GM23338 (cell line): ENCODE measurements at regions not wholly inside any gene's neighbourhood (a gene's known extent, or its start where the extent isn't known, plus 50 kb on each side); places are given as distances from the start of the nearest gene placed in this dataset.
"Not testable (repeated sequence)": the region's sequence is repeated elsewhere in the genome, so short reads cannot be mapped to it uniquely, and the experiment has no call there.

ENCODE experiments used
- ATAC-seq: fragments of 200-7000 bp; cut with Tn5 transposase; 3 replicates; pipeline ENCODE4 v1.9.1; 2020
- DNase-seq: peaks from one replicate; pipeline ENCODE4 v3.0.0-alpha.2; 2015; ENCODE audit warnings: low spot score
- H2AFZ ChIP-seq: fragments of 200-600 bp; sonication (generic); 2 replicates; pipeline ENCODE4 v1.8.0; 2016; ENCODE audit warnings: antibody characterized with exemption, mild to moderate bottlenecking, moderate library complexity
- H3F3A ChIP-seq: fragments of 200-600 bp; sonication (generic); replicated peaks from 2 replicates; pipeline ENCODE4 v1.8.0; 2017; ENCODE audit warnings: antibody characterized with exemption, mixed run types, low read depth
- H3K27ac ChIP-seq: fragments of 200-600 bp; sonication (generic); 2 replicates; pipeline ENCODE4 v1.6.1; 2016; ENCODE audit warnings: low read depth
- H3K27me3 ChIP-seq: fragments of 200-600 bp; sonication (generic); 2 replicates; pipeline ENCODE4 v1.8.0; 2016; ENCODE audit warnings: mild to moderate bottlenecking, mixed run types, moderate library complexity; ENCODE audit not compliant: insufficient read depth
- H3K36me3 ChIP-seq: fragments of 200-600 bp; sonication (generic); 2 replicates; pipeline ENCODE4 v1.8.0; 2016; ENCODE audit warnings: mild to moderate bottlenecking; ENCODE audit not compliant: insufficient read depth
- H3K4me1 ChIP-seq: fragments of 200-600 bp; sonication (generic); 2 replicates; pipeline ENCODE4 v1.8.0; 2016; ENCODE audit warnings: mild to moderate bottlenecking, moderate library complexity; ENCODE audit not compliant: insufficient read depth
- H3K4me2 ChIP-seq: fragments of 200-600 bp; sonication (generic); 2 replicates; pipeline ENCODE4 v1.7.1; 2017; ENCODE audit warnings: mixed run types
- H3K4me3 ChIP-seq: fragments of 200-600 bp; sonication (generic); 2 replicates; pipeline ENCODE4 v1.6.1; 2016; ENCODE audit warnings: mixed run types
- H3K79me2 ChIP-seq: fragments of 200-600 bp; sonication (generic); replicated peaks from 2 replicates; pipeline ENCODE4 v1.8.0; 2017; ENCODE audit warnings: mild to moderate bottlenecking; ENCODE audit not compliant: insufficient read depth
- H3K9me2 ChIP-seq: fragments of 200-600 bp; sonication (generic); 2 replicates; pipeline ENCODE4 v1.8.0; 2017; ENCODE audit not compliant: insufficient read depth
- H4K20me1 ChIP-seq: fragments of 200-600 bp; sonication (generic); replicated peaks from 2 replicates; pipeline ENCODE4 v1.8.0; 2017; ENCODE audit warnings: mild to moderate bottlenecking; ENCODE audit not compliant: insufficient read depth
- H3K27ac Mint-ChIP-seq: 2 replicates; pipeline ENCODE4 v1.8.0; 2020; ENCODE audit warnings: inconsistent platforms, mild to moderate bottlenecking, moderate library complexity, mixed read lengths
- H3K27me3 Mint-ChIP-seq: 3 replicates; pipeline ENCODE4 v1.8.0; 2022; ENCODE audit warnings: low read depth, mild to moderate bottlenecking, moderate library complexity, mixed read lengths, inconsistent platforms; ENCODE audit not compliant: insufficient read depth, poor library complexity
- H3K36me3 Mint-ChIP-seq: 3 replicates; pipeline ENCODE4 v1.8.0; 2021; ENCODE audit warnings: low read depth, mild to moderate bottlenecking, inconsistent platforms, moderate library complexity, mixed read lengths
- H3K4me1 Mint-ChIP-seq: 3 replicates; pipeline ENCODE4 v1.8.0; 2020; ENCODE audit warnings: mild to moderate bottlenecking, inconsistent platforms, mixed read lengths
- H3K4me3 Mint-ChIP-seq: 3 replicates; pipeline ENCODE4 v1.8.0; 2021; ENCODE audit warnings: moderate library complexity, mild to moderate bottlenecking, inconsistent platforms, mixed read lengths
- H3K9me3 Mint-ChIP-seq: 3 replicates; pipeline ENCODE4 v1.8.0; 2020; ENCODE audit warnings: moderate library complexity, mild to moderate bottlenecking, inconsistent platforms, mixed read lengths
- CREB1 ChIP-seq: fragments of 250-450 bp; sonication (Bioruptor Pico); IDR thresholded peaks from 2 replicates; pipeline ENCODE4 v1.5.0; 2020; ENCODE audit warnings: low read depth, mild to moderate bottlenecking, moderate library complexity
- EZH2 ChIP-seq: fragments of 200-600 bp; sonication (generic); IDR thresholded peaks from one replicate; pipeline ENCODE4 v1.8.0; 2017; ENCODE audit warnings: antibody characterized with exemption, mild to moderate bottlenecking, low read depth; ENCODE audit not compliant: unreplicated experiment
- JUNB ChIP-seq: IDR thresholded peaks from one replicate; pipeline ENCODE4 v1.6.1; 2016; ENCODE audit warnings: antibody characterized with exemption; ENCODE audit not compliant: unreplicated experiment
- NANOG ChIP-seq: IDR thresholded peaks from 2 replicates; pipeline ENCODE4 v1.6.1; 2016; ENCODE audit warnings: antibody characterized with exemption, borderline replicate concordance
- POLR2AphosphoS5 ChIP-seq: IDR thresholded peaks from 2 replicates; pipeline ENCODE4 v1.6.1; 2016; ENCODE audit warnings: antibody characterized with exemption, low read depth
- STAT1 ChIP-seq: IDR thresholded peaks from one replicate; pipeline ENCODE4 v1.6.1; 2016; ENCODE audit warnings: antibody characterized with exemption; ENCODE audit not compliant: unreplicated experiment
- ZNF114 ChIP-seq: fragments of 250-450 bp; sonication (Bioruptor Pico); IDR thresholded peaks from 2 replicates; pipeline ENCODE4 v1.5.0; 2020; ENCODE audit warnings: mild to moderate bottlenecking, moderate library complexity
- TF ChIP-seq, protein P1 (sequence below): fragments of 250-450 bp; sonication (Bioruptor Pico); IDR thresholded peaks from 2 replicates; pipeline ENCODE4 v1.5.0; 2020; ENCODE audit warnings: mild to moderate bottlenecking, moderate library complexity
- TF ChIP-seq, protein P2 (sequence below), 2 experiments: fragments of 200-600 bp in 1 of 2; sonication (generic) in 1 of 2; conservative IDR thresholded peaks; 2 replicates each; pipeline versions ENCODE4 v1.5.1 to v1.6.1; 2016 to 2017; ENCODE audit warnings: antibody characterized with exemption in 2 of 2, low read depth in 2 of 2, mild to moderate bottlenecking in 2 of 2, moderate library complexity in 1 of 2
- TF ChIP-seq, protein P3 (sequence below): IDR thresholded peaks from 2 replicates; pipeline ENCODE4 v1.6.1; 2016; ENCODE audit warnings: antibody characterized with exemption

DNA sequence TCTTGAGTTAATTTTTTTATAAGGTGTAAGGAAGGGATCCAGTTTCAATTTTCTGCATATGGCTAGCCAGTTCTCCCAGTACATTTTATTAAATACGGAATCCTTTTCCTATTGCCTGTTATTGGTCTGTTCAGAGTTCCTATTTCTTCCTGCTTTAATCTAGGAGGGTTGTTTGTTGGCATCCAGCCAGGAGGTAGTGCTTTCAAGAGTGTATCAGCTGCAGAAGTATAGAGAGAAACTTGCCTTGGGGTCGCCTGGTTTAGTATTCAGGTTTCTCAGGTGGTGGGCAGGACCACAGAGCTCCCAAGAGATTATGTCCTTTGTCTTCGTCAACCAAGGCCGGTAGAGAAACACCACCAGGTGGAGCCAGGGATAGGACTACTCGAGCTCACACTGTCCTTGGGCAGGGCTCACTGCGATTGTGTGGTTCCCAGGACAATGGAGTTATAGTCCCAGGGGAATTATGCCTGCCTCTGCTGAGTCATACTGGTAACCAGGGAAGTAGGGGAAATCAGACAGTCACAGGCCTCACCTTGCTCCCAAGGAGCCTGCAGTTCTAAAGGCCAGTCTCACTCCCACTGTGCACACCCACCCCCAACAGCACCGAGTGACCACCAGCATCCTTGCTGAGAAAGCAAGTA, 168.1 kb downstream of the VSIG4 start (continued):
- TF ChIP-seq, protein P1, sequence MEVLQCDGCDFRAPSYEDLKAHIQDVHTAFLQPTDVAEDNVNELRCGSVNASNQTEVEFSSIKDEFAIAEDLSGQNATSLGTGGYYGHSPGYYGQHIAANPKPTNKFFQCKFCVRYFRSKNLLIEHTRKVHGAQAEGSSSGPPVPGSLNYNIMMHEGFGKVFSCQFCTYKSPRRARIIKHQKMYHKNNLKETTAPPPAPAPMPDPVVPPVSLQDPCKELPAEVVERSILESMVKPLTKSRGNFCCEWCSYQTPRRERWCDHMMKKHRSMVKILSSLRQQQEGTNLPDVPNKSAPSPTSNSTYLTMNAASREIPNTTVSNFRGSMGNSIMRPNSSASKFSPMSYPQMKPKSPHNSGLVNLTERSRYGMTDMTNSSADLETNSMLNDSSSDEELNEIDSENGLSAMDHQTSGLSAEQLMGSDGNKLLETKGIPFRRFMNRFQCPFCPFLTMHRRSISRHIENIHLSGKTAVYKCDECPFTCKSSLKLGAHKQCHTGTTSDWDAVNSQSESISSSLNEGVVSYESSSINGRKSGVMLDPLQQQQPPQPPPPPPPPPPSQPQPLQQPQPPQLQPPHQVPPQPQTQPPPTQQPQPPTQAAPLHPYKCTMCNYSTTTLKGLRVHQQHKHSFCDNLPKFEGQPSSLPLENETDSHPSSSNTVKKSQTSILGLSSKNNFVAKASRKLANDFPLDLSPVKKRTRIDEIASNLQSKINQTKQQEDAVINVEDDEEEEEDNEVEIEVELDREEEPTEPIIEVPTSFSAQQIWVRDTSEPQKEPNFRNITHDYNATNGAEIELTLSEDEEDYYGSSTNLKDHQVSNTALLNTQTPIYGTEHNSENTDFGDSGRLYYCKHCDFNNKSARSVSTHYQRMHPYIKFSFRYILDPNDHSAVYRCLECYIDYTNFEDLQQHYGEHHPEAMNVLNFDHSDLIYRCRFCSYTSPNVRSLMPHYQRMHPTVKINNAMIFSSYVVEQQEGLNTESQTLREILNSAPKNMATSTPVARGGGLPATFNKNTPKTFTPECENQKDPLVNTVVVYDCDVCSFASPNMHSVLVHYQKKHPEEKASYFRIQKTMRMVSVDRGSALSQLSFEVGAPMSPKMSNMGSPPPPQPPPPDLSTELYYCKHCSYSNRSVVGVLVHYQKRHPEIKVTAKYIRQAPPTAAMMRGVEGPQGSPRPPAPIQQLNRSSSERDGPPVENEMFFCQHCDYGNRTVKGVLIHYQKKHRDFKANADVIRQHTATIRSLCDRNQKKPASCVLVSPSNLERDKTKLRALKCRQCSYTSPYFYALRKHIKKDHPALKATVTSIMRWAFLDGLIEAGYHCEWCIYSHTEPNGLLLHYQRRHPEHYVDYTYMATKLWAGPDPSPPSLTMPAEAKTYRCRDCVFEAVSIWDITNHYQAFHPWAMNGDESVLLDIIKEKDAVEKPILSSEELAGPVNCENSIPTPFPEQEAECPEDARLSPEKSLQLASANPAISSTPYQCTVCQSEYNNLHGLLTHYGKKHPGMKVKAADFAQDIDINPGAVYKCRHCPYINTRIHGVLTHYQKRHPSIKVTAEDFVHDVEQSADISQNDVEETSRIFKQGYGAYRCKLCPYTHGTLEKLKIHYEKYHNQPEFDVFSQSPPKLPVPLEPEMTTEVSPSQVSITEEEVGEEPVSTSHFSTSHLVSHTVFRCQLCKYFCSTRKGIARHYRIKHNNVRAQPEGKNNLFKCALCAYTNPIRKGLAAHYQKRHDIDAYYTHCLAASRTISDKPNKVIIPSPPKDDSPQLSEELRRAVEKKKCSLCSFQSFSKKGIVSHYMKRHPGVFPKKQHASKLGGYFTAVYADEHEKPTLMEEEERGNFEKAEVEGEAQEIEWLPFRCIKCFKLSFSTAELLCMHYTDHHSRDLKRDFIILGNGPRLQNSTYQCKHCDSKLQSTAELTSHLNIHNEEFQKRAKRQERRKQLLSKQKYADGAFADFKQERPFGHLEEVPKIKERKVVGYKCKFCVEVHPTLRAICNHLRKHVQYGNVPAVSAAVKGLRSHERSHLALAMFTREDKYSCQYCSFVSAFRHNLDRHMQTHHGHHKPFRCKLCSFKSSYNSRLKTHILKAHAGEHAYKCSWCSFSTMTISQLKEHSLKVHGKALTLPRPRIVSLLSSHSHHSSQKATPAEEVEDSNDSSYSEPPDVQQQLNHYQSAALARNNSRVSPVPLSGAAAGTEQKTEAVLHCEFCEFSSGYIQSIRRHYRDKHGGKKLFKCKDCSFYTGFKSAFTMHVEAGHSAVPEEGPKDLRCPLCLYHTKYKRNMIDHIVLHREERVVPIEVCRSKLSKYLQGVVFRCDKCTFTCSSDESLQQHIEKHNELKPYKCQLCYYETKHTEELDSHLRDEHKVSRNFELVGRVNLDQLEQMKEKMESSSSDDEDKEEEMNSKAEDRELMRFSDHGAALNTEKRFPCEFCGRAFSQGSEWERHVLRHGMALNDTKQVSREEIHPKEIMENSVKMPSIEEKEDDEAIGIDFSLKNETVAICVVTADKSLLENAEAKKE: no peak

DNA sequence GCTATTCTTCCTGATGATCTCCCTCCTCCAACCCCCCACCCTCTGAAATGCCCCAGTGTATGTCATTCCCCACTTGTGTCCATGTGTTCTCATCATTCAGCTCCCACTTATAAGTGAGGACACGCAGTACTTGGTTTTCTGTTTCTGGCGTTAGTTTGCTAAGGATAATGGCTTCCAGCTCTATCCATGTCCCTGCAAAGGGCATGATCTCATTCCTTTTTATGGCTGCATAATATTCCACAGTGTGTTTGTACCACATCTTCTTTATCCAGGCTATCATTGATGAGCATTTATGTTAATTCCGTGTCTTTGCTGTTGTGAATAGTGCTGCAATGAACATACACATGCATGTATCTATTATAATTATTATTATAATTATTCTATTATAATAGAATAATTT, 169.3 kb downstream of the VSIG4 start:
- not testable (repeated sequence) for H3K9me3 Mint-ChIP-seq, H3K27me3 ChIP-seq, H4K20me1 ChIP-seq, H3K4me1 ChIP-seq, H3K9me2 ChIP-seq, H3K4me3 ChIP-seq, H3K4me3 Mint-ChIP-seq, H3K4me1 Mint-ChIP-seq, DNase-seq, H2AFZ ChIP-seq, H3K27ac ChIP-seq, H3K27ac Mint-ChIP-seq, H3K36me3 Mint-ChIP-seq, ATAC-seq, H3K4me2 ChIP-seq, H3K36me3 ChIP-seq, H3K27me3 Mint-ChIP-seq, H3F3A ChIP-seq, H3K79me2 ChIP-seq

DNA sequence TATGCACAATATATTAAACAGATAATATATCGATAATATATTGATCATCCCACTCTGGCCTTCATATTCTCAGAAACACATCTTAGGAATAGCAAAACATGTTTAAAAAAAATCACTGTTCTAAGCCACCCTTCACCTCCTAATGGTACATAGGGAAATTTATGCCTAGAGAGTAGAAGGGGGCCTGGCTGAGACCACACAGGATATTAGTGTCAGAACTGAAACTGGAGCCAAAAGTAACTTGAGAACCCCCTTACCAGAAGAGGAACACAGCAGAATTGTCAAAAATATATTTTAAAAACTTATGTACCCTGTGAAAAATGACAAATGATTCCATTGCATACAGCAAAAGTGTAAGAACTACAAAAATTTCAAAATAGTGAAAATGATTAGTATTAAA, 173.1 kb downstream of the VSIG4 start:
- Mint-ChIP-seq H3K27me3 (peaks cover 2% of the 10 kb centered on the region), H3K36me3 (no peaks in the 10 kb centered on the region), H3K4me3 (no peak overlapping the region), H3K9me3 (no peaks in the 10 kb centered on the region), H3K4me1 (peaks cover 8% of the 10 kb centered on the region; the same call in 2 of the 3 replicates), H3K27ac (no peak overlapping the region)
- Histone ChIP-seq H3F3A (no peaks in the 10 kb centered on the region), H4K20me1 (no peaks in the 10 kb centered on the region), H3K4me2 (no peak overlapping the region), H3K36me3 (no peaks in the 10 kb centered on the region), H3K27ac (no peak overlapping the region), H3K4me3 (no peak overlapping the region), H3K4me1 (no peaks in the 10 kb centered on the region), H3K27me3 (no peaks in the 10 kb centered on the region), H2AFZ (no peak overlapping the region), H3K9me2 (no peaks in the 10 kb centered on the region), H3K79me2 (no peaks in the 10 kb centered on the region)
- DNase-seq: no peak
- ATAC-seq: no peak
- TF ChIP-seq JUNB (no peak), CREB1 (CRISPR knock-in tag) (no peak), POLR2AphosphoS5 (no peak), EZH2 (no peak), NANOG (no peak), ZNF114 (CRISPR knock-in tag) (no peak), STAT1 (no peak)
- TF ChIP-seq, protein P2, sequence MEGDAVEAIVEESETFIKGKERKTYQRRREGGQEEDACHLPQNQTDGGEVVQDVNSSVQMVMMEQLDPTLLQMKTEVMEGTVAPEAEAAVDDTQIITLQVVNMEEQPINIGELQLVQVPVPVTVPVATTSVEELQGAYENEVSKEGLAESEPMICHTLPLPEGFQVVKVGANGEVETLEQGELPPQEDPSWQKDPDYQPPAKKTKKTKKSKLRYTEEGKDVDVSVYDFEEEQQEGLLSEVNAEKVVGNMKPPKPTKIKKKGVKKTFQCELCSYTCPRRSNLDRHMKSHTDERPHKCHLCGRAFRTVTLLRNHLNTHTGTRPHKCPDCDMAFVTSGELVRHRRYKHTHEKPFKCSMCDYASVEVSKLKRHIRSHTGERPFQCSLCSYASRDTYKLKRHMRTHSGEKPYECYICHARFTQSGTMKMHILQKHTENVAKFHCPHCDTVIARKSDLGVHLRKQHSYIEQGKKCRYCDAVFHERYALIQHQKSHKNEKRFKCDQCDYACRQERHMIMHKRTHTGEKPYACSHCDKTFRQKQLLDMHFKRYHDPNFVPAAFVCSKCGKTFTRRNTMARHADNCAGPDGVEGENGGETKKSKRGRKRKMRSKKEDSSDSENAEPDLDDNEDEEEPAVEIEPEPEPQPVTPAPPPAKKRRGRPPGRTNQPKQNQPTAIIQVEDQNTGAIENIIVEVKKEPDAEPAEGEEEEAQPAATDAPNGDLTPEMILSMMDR (conservative IDR thresholded peaks at IDR 0.05; ENCODE audit: low read depth in 2 of 2): no peak
- TF ChIP-seq, protein P3, sequence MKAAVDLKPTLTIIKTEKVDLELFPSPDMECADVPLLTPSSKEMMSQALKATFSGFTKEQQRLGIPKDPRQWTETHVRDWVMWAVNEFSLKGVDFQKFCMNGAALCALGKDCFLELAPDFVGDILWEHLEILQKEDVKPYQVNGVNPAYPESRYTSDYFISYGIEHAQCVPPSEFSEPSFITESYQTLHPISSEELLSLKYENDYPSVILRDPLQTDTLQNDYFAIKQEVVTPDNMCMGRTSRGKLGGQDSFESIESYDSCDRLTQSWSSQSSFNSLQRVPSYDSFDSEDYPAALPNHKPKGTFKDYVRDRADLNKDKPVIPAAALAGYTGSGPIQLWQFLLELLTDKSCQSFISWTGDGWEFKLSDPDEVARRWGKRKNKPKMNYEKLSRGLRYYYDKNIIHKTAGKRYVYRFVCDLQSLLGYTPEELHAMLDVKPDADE: no peak
